Mesothelial cell of epicardium (in vitro differentiated cells): ENCODE measurements at regions not wholly inside any gene's neighbourhood (a gene's known extent, or its start where the extent isn't known, plus 50 kb on each side); places are given as distances from the start of the nearest gene placed in this dataset.

Source experiments
- DNase-seq, 2 experiments: peaks; one replicate each; pipeline ENCODE4 v3.0.0; 2021; ENCODE audit warnings: low spot score in 2 of 2; ENCODE audit not compliant: unreplicated experiment in 2 of 2
- H3K27ac Mint-ChIP-seq: 2 replicates; pipeline ENCODE4 v1.8.0; 2021; ENCODE audit warnings: mixed read lengths
- H3K27me3 Mint-ChIP-seq: 2 replicates; pipeline ENCODE4 v1.8.0; 2021; ENCODE audit warnings: low read depth, mixed read lengths
- H3K36me3 Mint-ChIP-seq: 2 replicates; pipeline ENCODE4 v1.8.0; 2021; ENCODE audit warnings: mixed read lengths
- H3K4me1 Mint-ChIP-seq: 2 replicates; pipeline ENCODE4 v1.8.0; 2021; ENCODE audit warnings: mixed read lengths
- H3K4me3 Mint-ChIP-seq: 2 replicates; pipeline ENCODE4 v1.8.0; 2021; ENCODE audit warnings: mild to moderate bottlenecking, moderate library complexity, mixed read lengths
- H3K9me3 Mint-ChIP-seq: 2 replicates; pipeline ENCODE4 v1.8.0; 2021; ENCODE audit warnings: mixed read lengths
- CTCF ChIP-seq: fragments of 200-600 bp; sonication (generic); IDR thresholded peaks from one replicate; pipeline ENCODE4 v1.5.0; 2021; ENCODE audit warnings: antibody characterized with exemption; ENCODE audit not compliant: unreplicated experiment

- H3K4me3 Mint-ChIP-seq, result no peak overlapping the region
- H3K36me3 Mint-ChIP-seq, result no peaks in the 10 kb centered on the region
- DNase-seq, result no peak
- no peaks in the 10 kb centered on the region for H3K4me1 Mint-ChIP-seq
- peaks cover 7% of the 10 kb centered on the region for H3K27me3 Mint-ChIP-seq
- H3K9me3 Mint-ChIP-seq, result peaks cover 5% of the 10 kb centered on the region
- no peak for TF ChIP-seq CTCF
- H3K27ac Mint-ChIP-seq, result no peak overlapping the region
Measured at GRCh38 chr3:61350782-61351309, 99.6 kb upstream of the FHIT start.

GRCh38 chr3:61352306-61352705, 101.1 kb upstream of the FHIT start:
- TF ChIP-seq CTCF, result no peak

GRCh38 chr3:61353382-61353781, 102.1 kb upstream of the FHIT start:
- H3K4me1 Mint-ChIP-seq, result peaks cover 8% of the 10 kb centered on the region
- no peak for DNase-seq
- H3K27ac Mint-ChIP-seq, result no peak overlapping the region
- H3K36me3 Mint-ChIP-seq, result no peaks in the 10 kb centered on the region
- no peak overlapping the region for H3K4me3 Mint-ChIP-seq
- H3K27me3 Mint-ChIP-seq, result peaks cover 5% of the 10 kb centered on the region
- peaks cover 5% of the 10 kb centered on the region for H3K9me3 Mint-ChIP-seq
- no peak for TF ChIP-seq CTCF

More at GRCh38 chr3:61352306-61352705, 101.1 kb upstream of the FHIT start:
- Mint-ChIP-seq H3K27me3 (peaks cover 5% of the 10 kb centered on the region), H3K36me3 (no peaks in the 10 kb centered on the region), H3K4me3 (no peak overlapping the region), H3K9me3 (peaks cover 5% of the 10 kb centered on the region), H3K4me1 (peaks cover 2% of the 10 kb centered on the region), H3K27ac (no peak overlapping the region)
- DNase-seq, result no peak

GRCh38 chr3:61354604-61355003, 103.4 kb upstream of the FHIT start:
- no peak for TF ChIP-seq CTCF
- H3K4me3 Mint-ChIP-seq, result no peak overlapping the region
- peaks cover 5% of the 10 kb centered on the region for H3K27me3 Mint-ChIP-seq
- H3K9me3 Mint-ChIP-seq, result peaks cover 5% of the 10 kb centered on the region
- H3K4me1 Mint-ChIP-seq, result peaks cover 13% of the 10 kb centered on the region
- no peak overlapping the region for H3K27ac Mint-ChIP-seq
- H3K36me3 Mint-ChIP-seq, result no peaks in the 10 kb centered on the region
- DNase-seq, result no peak

GRCh38 chr3:61356685-61357084, 105.4 kb upstream of the FHIT start:
- Mint-ChIP-seq H3K4me3 (no peak overlapping the region), H3K27me3 (peaks cover 5% of the 10 kb centered on the region), H3K27ac (no peak overlapping the region), H3K36me3 (no peaks in the 10 kb centered on the region), H3K4me1 (peaks cover 13% of the 10 kb centered on the region), H3K9me3 (peaks cover 5% of the 10 kb centered on the region)
- TF ChIP-seq CTCF, result no peak
- no peak for DNase-seq

GRCh38 chr3:61357902-61358301, 106.7 kb upstream of the FHIT start:
- peaks cover 5% of the 10 kb centered on the region for H3K27me3 Mint-ChIP-seq
- DNase-seq, result no peak
- TF ChIP-seq CTCF, result no peak
- H3K4me3 Mint-ChIP-seq, result no peak overlapping the region
- H3K4me1 Mint-ChIP-seq, result peaks cover 13% of the 10 kb centered on the region
- H3K9me3 Mint-ChIP-seq, result peaks cover 13% of the 10 kb centered on the region
- H3K27ac Mint-ChIP-seq, result no peak overlapping the region
- peaks cover 5% of the 10 kb centered on the region for H3K36me3 Mint-ChIP-seq
